Neural crest cell (in vitro differentiated cells): ENCODE measurements at regions not wholly inside any gene's neighbourhood (a gene's known extent, or its start where the extent isn't known, plus 50 kb on each side); places are given as distances from the start of the nearest gene placed in this dataset.

Experiments used
- DNase-seq: peaks from one replicate; pipeline ENCODE4 v3.0.0; 2021; ENCODE audit warnings: low read depth, mixed read lengths, low spot score
- H3K27ac Mint-ChIP-seq: one replicate; pipeline ENCODE4 v1.8.0; 2021; ENCODE audit warnings: mild to moderate bottlenecking, mixed read lengths; ENCODE audit not compliant: unreplicated experiment
- H3K27me3 Mint-ChIP-seq: 2 replicates; pipeline ENCODE4 v1.8.0; 2021; ENCODE audit warnings: low read depth, mild to moderate bottlenecking, mixed read lengths
- H3K36me3 Mint-ChIP-seq: 2 replicates; pipeline ENCODE4 v1.8.0; 2021; ENCODE audit warnings: low read depth, mild to moderate bottlenecking, mixed read lengths
- H3K4me1 Mint-ChIP-seq: 2 replicates; pipeline ENCODE4 v1.8.0; 2021; ENCODE audit warnings: mixed read lengths
- H3K4me3 Mint-ChIP-seq: one replicate; pipeline ENCODE4 v1.8.0; 2021; ENCODE audit warnings: mild to moderate bottlenecking, mixed read lengths
- H3K9me3 Mint-ChIP-seq: 2 replicates; pipeline ENCODE4 v1.8.0; 2021; ENCODE audit warnings: mixed read lengths
- TF ChIP-seq, protein P1 (sequence below): fragments of 200-600 bp; sonication (generic); conservative IDR thresholded peaks from 2 replicates; pipeline ENCODE4 v1.5.0; 2021; ENCODE audit warnings: antibody characterized with exemption, mild to moderate bottlenecking

DNA sequence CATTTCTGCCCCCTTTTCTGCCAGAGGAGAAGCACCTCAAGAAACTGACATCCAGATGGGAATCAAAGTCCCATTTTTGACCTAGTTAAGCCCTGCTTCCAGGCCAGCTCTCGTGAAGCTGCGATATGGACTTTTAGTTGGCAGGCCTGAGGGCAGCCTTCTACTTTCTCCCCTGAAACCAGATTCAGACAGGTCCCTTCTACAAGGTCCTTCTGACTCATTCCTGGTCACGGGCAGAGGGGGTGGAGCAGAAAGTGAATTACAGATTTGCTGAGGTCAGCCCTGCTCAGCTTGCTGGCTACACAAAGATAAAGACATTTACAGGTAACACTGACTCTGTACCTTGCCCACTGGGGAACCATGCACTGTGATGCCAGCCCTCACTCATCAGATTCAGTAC is 52.8 kb upstream of the TUT7 start:
- TF ChIP-seq, protein P1, sequence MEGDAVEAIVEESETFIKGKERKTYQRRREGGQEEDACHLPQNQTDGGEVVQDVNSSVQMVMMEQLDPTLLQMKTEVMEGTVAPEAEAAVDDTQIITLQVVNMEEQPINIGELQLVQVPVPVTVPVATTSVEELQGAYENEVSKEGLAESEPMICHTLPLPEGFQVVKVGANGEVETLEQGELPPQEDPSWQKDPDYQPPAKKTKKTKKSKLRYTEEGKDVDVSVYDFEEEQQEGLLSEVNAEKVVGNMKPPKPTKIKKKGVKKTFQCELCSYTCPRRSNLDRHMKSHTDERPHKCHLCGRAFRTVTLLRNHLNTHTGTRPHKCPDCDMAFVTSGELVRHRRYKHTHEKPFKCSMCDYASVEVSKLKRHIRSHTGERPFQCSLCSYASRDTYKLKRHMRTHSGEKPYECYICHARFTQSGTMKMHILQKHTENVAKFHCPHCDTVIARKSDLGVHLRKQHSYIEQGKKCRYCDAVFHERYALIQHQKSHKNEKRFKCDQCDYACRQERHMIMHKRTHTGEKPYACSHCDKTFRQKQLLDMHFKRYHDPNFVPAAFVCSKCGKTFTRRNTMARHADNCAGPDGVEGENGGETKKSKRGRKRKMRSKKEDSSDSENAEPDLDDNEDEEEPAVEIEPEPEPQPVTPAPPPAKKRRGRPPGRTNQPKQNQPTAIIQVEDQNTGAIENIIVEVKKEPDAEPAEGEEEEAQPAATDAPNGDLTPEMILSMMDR, result no peak
- H3K9me3 Mint-ChIP-seq, result no peaks in the 10 kb centered on the region
- no peaks in the 10 kb centered on the region for H3K27me3 Mint-ChIP-seq
- no peak overlapping the region for H3K27ac Mint-ChIP-seq
- DNase-seq, result no peak
- no peak overlapping the region for H3K4me3 Mint-ChIP-seq
- H3K36me3 Mint-ChIP-seq, result no peaks in the 10 kb centered on the region
- H3K4me1 Mint-ChIP-seq, result peaks cover 9% of the 10 kb centered on the region

DNA sequence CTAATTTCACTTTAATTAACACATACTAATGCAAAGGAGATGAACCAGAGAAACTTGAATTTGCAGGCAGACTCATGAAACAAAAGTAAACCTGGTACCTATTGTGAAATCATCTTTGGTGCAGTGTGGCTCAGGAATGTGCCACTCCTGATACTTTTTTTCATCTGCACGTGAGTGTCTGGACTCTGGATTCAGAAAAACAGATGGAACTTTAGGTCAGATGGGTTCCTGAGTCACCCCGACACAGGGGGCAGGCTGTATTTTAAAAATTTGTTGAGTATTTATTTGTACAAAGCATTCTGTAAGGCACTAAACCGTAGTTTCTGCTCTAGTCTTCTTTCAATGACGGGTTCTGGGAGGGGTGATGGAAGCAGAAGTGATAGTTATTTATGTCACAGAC is 52.2 kb upstream of the TUT7 start:
- DNase-seq, result no peak
- Mint-ChIP-seq H3K4me1 (peaks cover 9% of the 10 kb centered on the region), H3K36me3 (no peaks in the 10 kb centered on the region), H3K4me3 (no peak overlapping the region), H3K27ac (no peak overlapping the region), H3K9me3 (no peaks in the 10 kb centered on the region), H3K27me3 (no peaks in the 10 kb centered on the region)
- TF ChIP-seq, protein P1, result no peak

DNA sequence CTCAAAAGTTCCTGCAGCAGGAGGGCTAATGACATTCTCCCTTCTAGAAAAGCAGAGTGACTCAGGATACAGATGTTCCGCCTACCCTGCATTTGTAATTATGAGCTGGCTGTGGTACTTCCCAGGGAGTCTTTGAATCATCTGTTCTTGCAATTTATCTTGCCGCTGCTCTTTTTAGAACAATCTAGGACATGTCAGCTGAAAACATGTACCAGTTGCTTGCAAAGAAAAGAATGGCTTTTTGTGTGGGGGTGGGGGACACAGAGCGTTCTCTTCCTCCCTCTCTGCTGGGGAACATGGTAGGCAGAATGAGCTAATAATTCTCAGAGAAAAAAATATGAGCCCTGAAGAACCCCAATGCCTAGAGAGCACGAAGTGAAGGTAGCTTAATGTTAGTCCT is 51.7 kb upstream of the TUT7 start:
- DNase-seq, result no peak
- Mint-ChIP-seq H3K4me3 (no peak overlapping the region), H3K9me3 (no peaks in the 10 kb centered on the region), H3K36me3 (no peaks in the 10 kb centered on the region), H3K27ac (no peak overlapping the region), H3K4me1 (peaks cover 9% of the 10 kb centered on the region), H3K27me3 (no peaks in the 10 kb centered on the region)
- TF ChIP-seq, protein P1, result no peak

DNA sequence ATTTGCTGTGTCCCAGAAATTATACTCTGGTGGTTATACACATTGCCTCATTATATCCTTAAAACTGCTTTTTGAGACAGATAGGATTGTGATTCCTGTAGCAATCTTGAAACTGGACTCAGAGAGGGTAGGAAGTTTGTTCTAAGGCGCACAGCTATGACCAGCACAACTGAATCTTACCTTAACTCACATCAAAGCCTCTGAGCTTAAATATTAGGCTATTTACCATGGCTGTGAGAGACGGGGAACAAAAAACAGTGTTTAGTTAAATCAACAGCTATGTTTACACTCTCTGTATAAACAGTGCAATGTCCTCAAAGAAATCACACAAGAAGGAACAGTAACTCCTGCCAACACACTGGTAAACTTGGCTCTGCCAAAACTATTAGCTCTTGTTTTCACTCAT is 50.9 kb upstream of the TUT7 start:
- H3K27ac Mint-ChIP-seq, result no peak overlapping the region
- DNase-seq, result no peak
- H3K9me3 Mint-ChIP-seq, result no peaks in the 10 kb centered on the region
- TF ChIP-seq, protein P1, result no peak
- H3K36me3 Mint-ChIP-seq, result no peaks in the 10 kb centered on the region
- H3K4me3 Mint-ChIP-seq, result no peak overlapping the region
- peaks cover 9% of the 10 kb centered on the region for H3K4me1 Mint-ChIP-seq
- H3K27me3 Mint-ChIP-seq, result no peaks in the 10 kb centered on the region
